HG02610 (cell line): ENCODE measurements at regions not wholly inside any gene's neighbourhood (a gene's known extent, or its start where the extent isn't known, plus 50 kb on each side); places are given as distances from the start of the nearest gene placed in this dataset.

ENCODE experiments used
- ATAC-seq: cut with Tn5 transposase; IDR thresholded peaks from one replicate; pipeline ENCODE4 v1.9.1; 2021; ENCODE audit warnings: mild to moderate bottlenecking, moderate library complexity; ENCODE audit not compliant: unreplicated experiment

DNA sequence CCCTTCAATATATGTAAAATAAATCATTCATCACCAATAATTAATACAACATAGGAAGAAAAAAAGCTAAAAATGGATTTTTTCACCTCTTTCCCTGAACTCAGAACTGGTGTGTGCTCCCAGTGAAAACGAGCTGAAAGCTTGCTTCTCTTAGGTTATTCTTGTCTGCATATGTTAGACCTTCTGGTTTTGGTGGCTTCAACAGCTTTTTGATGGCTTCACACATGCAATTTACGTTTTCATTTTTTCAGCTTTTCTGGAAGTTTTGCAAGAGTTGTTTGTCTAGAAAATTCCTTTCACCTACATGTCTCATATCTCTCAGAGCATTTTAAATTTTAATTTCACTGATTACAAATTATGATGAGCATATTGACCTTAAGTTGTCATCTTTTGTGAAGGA is 86.9 kb upstream of the PTCHD4 start:
- no peak for ATAC-seq

DNA sequence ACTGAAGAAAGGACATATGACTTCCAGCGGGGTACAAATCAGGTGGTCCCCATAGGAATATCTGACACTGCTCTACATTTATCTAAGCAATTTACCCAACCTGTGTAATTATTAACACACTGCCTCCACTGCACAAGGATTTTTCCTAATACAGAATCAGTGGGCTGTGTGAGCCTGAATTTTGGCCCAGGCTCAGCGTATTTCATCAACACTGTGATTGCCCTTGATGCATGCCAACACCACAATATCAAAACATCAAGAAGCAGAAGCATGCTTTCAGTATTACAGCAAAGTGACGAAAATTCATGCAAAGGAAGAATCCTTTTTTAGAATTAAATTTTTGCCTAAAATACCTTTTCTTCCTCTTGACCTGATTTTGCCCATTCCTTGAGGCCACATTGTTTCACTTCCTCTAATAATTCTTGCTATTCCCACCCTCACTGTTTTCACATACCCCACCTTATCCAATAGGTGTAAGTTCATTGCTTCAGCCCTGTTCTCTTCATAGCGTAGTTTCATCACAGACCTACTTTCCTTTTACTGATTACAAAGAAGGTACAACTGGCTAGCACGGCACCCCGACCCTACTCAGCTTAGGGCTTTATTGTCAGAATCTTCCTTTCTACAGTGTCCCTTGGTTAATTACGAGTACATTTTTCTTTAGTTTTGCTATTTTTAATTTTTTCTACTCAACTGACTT is 83.7 kb upstream of the PTCHD4 start:
- ATAC-seq: no peak

DNA sequence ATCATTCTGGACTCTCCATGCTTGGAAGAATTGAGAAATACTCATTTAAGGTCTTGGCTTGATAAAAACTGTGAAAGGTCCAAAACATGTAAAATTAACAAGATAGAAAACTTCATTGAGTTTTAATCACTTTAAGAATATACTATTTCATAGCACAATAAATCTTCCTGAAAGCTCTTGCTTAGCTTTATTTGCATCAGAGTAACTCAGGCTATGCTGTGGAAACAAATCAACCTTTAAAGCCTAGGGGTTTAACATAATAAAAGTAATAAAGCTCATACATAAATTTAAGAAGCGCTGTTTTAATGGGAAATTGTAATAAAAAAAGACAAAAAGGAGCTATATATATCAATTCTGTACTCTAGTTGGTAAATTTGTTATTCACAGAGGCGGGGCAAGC is 77.2 kb upstream of the PTCHD4 start:
- no peak for ATAC-seq

DNA sequence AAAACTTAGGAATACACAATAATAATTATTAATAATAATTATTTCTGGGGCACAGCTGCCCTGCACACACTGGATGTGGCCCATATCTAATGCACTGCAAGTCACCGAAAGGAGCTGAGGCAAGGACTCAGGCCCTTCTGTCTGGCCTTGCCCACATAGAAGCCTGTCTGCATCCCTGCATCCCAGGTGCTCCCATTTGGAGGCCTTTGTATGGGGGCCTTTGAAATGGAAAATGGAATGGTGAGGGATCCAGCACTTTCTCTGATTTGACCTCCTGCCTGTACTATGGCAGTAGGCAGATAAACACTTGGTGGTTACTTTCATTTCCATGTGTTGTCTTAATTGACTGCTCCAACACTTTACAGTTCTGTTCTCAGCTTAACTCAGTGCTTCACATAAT is 75.7 kb upstream of the PTCHD4 start:
- ATAC-seq: no peak

DNA sequence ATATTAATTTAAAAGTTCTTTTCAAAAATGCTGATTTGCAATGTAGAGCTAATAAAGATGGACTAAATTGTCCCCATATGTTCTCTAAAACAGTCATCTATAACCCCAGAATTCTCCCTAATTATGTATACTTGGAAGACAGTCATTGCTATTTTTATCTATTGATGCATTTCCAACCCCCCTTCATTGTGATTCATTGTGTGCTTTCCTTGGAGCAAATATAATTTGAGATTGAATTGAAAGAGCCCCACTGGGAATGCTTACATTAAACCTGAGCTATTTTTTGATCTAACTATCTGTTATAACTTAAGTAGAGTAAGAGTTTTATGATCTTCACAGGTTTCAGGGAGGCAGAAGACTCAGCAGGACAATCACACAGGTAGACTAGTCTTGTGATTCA is 73.7 kb upstream of the PTCHD4 start:
- no peak for ATAC-seq

DNA sequence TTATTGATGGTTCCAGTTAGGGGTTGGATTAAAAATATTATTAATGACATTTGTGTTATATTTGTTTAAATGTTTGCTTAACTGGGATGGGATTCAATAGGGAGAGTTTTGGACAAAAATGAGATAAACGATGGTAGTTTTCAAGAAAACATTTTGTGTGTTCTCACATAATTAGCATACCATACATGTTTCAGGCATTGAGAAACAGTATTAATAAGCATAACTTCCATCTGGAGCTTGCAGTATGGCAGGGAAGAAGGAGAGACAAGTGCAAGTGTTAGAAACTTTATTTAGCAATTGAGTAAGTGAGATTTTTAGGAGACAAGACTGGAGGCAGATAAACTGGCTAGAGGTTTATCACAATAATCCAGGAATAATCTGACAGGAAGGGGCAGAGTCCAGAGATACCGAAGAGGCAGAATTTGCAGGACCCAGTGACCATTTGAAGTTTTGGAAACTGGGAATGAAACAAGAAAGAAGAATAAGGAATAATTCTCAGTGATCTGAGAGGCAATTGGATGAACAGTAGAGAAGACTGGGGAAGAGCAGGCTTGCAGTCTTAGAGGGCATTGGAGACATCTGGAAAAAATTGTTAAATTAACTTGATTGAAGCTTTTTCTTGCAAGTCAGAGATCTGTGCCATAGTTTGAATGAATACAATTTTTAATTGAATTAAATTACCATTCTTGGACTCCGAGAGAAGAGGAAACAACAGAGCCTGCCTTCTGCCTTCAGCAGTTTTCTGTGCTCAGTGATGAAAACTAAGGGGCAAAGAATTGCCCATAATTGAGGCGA is 73.0 kb upstream of the PTCHD4 start:
- no peak for ATAC-seq

DNA sequence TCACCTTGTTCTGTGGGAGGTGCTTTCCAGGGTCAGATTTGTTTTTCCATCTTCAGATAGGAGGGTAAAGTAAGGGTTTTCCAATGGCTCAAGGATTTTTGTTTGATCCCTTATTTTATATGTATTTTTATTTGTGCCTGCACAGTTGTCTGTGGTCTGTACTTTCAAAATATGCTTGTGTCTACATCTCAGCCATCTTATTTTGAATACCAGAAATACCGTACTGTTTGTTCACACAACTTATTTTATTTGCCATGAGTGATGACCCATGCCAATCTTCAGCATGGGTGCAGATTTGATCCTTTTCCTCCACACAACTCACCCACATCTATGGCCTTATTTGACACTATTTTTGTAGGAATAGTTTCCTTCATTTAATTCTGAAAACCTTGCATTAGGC is 72.2 kb upstream of the PTCHD4 start:
- no peak for ATAC-seq

DNA sequence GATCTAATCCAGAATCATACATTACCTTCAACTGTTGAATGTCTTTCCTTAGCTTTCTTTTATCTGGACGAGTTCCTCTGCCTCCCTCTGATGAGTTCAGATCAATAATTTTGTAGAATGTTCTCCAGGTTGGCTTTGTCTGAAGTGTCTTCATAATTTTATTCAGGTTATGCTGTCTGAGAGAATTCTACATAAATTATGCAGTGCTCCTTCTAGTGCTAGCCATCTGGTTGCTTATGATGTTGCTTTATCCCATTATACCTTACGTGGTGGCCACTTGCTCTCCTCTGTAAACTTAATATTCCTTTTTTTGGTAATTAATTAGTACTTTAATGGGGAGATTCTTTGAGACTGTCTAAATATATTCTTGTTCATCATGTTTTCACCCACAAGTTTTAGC is 67.7 kb upstream of the PTCHD4 start:
- no peak for ATAC-seq

DNA sequence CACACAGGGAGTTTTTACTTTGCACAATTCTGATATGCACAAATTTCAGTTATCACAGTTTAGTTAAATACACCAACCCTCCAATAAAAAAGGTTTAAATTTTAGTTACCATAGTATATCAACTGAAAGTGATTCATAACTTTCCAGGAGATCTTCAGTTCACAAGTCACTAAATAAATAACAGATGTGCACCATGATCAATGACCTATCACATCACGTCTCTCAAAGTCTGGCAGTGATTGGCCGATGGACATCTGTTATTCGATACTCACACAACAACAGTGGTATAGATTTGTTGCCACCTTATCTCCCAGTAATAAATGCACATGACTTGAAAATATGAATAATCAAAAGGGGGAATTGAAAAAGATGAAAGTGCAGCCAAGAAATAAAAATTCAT is 66.8 kb upstream of the PTCHD4 start:
- no peak for ATAC-seq

DNA sequence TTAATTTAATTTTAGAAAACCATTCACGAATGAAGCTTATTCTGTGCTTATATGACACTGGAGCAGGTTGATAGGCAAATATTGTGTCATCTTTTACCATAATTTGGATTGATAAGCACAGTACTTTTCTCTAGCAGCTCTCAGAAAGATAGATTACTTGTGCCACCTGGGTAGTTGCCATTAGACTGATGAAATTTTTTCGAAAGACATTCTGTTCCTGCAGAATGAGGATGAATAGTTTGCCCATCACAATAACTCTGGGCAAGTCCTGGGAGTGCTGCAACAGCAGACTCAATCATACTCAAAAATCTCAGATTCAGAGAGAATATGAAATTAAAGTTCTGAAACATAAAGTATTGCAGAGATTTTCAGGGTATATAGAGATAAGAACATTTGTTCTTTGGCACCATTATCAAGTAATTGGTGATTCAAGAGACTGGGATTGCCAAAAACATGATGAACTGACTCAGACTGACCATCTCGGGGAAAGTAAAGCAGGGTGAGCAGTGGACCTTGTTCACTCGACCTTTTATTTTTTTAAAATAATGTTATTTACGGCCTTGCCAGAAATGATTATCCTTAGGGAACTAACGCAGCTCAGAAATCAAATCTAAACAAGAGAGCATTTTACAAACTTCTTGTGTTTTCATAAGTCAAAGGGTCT is 65.8 kb upstream of the PTCHD4 start:
- ATAC-seq: no peak

DNA sequence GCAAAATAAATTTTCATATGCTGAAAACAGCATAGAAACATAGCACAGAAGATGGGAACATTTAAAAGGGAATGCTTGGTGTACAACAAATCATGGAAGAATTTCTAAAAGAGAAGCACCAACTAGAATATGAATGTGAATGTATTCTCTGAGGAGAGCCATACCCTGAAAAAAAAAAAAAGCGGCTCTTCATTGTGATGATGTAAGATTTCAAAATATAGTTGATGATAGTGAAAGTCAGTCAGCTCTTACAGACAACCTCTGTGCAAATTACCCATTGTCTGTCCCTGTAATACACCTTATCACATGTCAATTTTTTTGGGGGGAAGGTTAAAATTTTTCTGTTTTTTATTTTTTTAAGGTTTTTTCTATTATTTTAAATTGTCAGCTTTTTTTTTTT is 58.6 kb upstream of the PTCHD4 start:
- ATAC-seq: no peak
